Stimulated activated CD4-positive, alpha-beta T cell treated with anti-CD3 and anti-CD28 coated beads, Interleukin-2, amount 100 ng/mL, for 4 hours (primary cell): ENCODE measurements at regions not wholly inside any gene's neighbourhood (a gene's known extent, or its start where the extent isn't known, plus 50 kb on each side); places are given as distances from the start of the nearest gene placed in this dataset.

Experiments
- DNase-seq: peaks from one replicate; pipeline ENCODE4 v3.0.0-alpha.2; 2020; ENCODE audit warnings: low read depth

GRCh38 chr6:15800841-15801617, 138.2 kb upstream of the DTNBP1 start:
- no peak for DNase-seq

GRCh38 chr6:15798533-15799255, 135.9 kb upstream of the DTNBP1 start:
- DNase-seq: no peak

DNA sequence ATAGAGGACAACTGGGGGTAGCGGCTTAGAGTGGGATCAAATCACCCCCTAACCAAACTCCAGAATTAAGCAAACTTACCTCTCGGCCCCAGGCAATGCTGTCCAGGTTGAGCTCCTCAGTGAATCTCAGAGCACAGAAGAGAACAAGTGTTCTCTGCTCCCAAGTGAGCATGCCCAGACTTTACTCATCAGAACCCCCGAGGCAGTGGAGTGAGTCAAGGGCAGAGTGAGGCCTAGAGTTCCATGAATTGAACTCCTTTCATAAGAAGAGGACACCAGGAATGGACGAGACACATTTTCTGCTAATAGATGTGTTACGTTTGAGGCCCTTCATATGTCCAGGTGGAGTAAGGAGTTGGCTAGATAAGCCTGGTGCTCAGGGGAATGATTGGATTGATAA, 134.0 kb upstream of the DTNBP1 start:
- no peak for DNase-seq

DNA sequence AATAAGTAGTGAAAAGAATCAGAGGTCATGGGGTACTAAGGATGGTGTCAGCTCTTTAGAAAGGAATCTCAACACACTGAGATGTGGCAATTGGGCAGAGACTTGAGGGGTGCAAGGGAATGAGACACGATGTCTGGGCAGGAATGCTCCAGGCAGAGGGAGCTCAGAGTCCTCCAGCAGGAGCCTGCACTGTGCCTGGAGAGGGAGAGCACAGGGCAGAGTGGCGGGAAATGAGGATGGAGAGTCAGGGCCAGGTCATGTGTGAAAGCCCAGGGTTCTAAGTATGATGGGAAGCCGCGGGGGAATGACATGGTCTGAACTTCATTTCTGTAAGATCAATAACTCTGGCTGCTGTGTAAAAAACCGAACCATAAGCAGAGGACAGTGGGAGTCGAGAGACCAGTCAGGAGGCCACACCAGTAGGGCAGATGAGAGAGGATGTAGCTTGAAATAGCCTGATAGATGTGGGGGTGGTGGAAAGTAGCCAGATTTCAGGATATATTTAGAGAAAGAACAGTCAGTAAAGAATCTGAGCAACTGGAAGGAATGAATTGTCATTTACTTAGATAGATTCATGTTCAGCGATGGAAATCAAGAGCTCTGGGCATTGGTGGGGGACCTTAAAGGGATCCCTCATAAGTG, 133.4 kb upstream of the DTNBP1 start:
- DNase-seq: no peak

- DNase-seq: no peak
Measured at GRCh38 chr6:15793826-15794225, 131.0 kb upstream of the DTNBP1 start.

DNA sequence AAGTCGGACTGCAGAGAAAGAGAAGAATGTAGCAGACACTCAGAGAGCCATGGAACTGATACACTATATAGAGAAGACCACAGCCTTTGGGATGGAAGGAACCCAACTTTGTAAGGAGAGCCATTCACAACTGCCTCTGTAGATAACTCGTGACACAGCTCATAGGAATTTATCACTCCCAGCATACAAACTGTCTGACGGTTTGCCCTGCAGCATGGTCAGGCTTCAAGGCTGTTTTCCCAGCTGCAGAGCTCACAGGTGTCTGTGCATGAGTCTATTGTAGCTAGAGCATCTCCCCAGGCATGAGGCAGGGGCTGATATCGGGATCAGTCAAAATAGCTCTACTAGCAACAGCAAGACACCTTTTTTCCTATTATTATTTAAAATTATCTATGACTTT, 130.5 kb upstream of the DTNBP1 start:
- DNase-seq: no peak

DNA sequence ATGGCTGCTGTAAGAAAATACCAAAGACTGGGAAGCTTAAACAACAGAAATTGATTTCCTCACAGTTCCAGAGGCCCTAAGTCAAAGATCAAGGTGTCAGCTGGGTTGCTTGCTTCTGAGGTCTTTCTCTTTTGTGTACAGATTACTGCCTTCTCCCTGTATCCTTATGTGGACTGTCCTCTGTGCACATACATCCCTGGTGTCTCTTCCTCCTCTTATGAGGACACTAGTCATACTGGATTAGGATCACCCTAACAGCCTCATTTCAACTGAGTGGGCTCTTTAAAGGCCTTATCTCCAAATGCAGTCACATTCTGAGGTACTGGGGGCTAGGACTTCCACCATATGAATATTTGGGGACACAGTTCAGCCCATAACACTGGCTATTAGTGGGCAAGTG, 130.0 kb upstream of the DTNBP1 start:
- no peak for DNase-seq

DNA sequence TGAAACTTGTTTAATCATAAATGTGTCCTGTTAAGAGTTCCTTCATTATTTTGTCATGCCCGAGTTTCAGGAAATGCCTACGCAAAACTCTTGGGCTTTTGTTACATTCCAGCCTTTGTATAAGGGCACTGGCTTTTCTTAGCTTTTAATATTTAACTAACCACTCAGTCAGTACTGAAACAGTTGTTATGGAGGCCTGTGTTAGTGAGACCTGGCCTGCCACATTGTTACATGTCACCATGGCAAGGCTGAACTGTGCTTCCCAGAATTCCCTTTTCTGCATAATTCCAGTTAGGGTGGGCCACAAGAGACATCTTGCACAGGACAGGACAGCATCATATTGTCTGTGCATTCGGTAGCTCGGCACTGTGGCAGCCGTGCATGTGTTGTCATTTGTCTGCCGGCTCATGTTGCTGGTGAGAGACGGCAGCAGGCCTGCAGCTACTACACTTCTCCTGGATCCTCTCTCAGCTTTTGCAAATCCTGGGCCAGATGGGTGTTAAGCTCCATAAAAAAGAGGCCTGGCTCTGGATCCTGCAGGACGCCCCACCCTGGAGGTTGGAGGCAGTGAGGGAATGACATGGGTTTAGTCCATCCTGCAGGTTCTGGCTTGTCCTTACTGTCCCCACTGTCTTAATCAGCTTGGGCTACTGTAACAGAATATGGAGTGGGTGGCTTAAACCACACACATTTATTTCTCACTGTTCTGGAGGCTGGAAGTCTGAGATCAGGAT, 128.8 kb upstream of the DTNBP1 start:
- no peak for DNase-seq

- no peak for DNase-seq
Measured at GRCh38 chr6:15790116-15790515, 127.3 kb upstream of the DTNBP1 start.

GRCh38 chr6:15786846-15787245, 124.0 kb upstream of the DTNBP1 start:
- no peak for DNase-seq

- no peak for DNase-seq
Measured at GRCh38 chr6:15783484-15783883, 120.7 kb upstream of the DTNBP1 start.

GRCh38 chr6:15781890-15782289, 119.1 kb upstream of the DTNBP1 start:
- no peak for DNase-seq

DNA sequence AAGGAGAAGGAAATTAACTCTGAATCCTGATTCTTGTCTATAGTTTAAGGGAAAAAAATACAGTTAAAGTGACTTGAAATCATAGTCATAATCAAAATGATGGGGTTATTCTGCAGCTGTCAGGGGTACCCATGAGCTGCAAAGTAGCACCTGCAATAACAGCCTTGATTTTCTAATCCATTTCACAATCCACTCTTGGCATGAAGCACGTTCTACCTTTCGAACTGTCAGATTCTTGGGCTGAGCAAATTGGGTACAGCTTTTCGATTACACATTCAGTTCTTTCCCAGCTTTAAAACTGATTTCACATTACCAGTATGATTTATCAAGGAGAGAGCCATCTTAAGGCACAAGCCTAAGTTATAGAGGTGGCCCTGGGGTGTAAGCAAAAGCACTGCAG, 118.5 kb upstream of the DTNBP1 start:
- no peak for DNase-seq

DNA sequence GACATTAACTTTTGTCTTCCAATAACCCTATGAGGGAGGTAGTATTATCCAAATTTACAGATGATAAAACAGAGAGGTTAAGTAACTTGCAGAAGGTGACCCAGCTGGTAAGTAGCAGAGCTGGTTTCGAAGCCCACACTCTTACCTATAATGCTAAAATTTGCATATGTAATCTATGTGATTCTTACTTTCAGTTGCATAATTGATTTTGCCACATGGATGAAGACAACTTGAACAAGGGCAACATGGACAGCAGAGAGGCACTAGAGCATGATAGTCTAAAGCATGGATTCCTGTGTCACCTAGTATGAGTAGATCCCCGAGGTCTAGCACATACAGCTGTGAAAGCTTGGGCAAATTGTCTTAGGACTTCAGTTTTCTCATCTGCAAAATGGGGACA, 117.6 kb upstream of the DTNBP1 start:
- DNase-seq: no peak

DNA sequence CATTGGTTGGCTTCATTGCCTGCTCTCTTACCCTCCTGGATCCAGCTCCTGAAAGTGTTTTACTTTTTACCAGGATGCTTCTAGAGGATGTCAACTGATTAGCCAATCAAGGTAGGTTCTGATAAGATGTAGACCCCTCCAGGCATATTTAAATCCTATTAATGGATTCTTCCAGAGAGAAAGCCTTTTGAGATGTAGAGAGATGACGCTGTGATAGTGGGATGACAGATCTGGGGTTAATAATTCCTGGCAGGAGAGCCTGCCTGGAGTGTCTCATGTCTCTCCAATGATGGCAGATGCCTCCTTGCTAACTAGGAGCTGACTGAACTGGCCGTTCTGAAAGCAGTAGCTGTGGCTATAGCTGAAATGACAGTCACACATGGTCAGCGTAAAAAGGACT, 116.9 kb upstream of the DTNBP1 start:
- no peak for DNase-seq

DNA sequence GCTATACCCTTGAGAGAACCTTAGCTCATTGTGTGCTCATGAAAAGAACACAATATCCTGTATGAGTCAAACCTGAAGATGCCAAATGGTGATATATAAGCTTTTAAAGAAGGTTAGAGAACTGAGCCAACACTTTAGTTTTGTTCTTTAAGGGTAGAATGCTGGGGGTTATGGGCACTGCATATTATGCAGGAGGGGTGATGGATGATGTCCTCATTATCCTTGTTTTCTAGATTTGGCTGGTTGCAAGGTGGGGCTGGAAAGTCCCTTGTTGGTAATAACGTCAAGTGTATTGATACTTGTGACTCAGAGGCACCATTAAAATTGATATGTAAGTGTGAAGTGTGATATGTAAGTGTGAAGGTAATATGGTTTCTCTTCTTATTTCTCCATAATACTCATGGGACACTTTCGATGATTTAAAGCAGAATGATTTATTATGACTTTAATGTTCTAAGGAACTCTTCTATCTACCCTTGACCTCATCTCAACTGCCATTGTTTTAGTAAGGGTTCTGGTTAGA, 113.7 kb upstream of the DTNBP1 start:
- DNase-seq: no peak

DNA sequence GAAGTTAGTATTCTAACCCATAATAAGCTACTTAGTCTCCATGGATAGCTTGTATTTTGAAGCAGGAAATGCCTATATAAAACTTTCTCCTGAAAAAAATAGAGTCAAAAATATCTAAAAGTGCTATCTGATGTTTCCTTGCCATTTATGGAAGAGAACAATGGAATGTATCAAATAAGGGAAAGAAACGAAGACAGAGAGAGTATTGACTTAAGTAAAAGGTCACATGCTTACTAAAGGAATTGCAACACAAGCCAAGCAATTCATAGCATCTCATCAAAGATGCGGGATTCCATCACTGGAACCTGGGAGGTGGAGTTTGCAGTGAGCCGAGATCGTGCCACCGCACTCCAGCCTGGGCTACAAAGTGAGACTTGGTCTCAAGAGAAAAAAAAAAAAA, 112.9 kb upstream of the DTNBP1 start:
- no peak for DNase-seq

GRCh38 chr6:15775076-15775634, 112.3 kb upstream of the DTNBP1 start:
- no peak for DNase-seq

GRCh38 chr6:15773806-15774410, 111.1 kb upstream of the DTNBP1 start:
- no peak for DNase-seq

GRCh38 chr6:15770347-15771143, 107.7 kb upstream of the DTNBP1 start:
- no peak for DNase-seq
